Smooth muscle cell (in vitro differentiated cells): ENCODE measurements at regions not wholly inside any gene's neighbourhood (a gene's known extent, or its start where the extent isn't known, plus 50 kb on each side); places are given as distances from the start of the nearest gene placed in this dataset.

Experiments used
- DNase-seq: peaks from one replicate; lab custom pipeline; 2025; ENCODE audit not compliant: unreplicated experiment; lab: John Stamatoyannopoulos, UW
- H2AFZ ChIP-seq: fragments of 200-600 bp; sonication (generic); 2 replicates; pipeline ENCODE4 v1.6.0; 2016; ENCODE audit warnings: antibody characterized with exemption, low read depth, mild to moderate bottlenecking
- H3F3A ChIP-seq: fragments of 200-600 bp; sonication (generic); 2 replicates; pipeline ENCODE4 v1.6.0; 2017; ENCODE audit warnings: antibody characterized with exemption, low read depth
- H3K27ac ChIP-seq: fragments of 200-600 bp; sonication (generic); 2 replicates; pipeline ENCODE4 v1.5.1; 2016; ENCODE audit warnings: low read depth, mild to moderate bottlenecking
- H3K27me3 ChIP-seq: fragments of 200-600 bp; sonication (generic); 2 replicates; pipeline ENCODE4 v1.6.1; 2016; ENCODE audit warnings: low read depth, mild to moderate bottlenecking
- H3K36me3 ChIP-seq: fragments of 200-600 bp; sonication (generic); 2 replicates; pipeline ENCODE4 v1.5.1; 2016; ENCODE audit warnings: low read depth
- H3K4me1 ChIP-seq: fragments of 200-600 bp; sonication (generic); 2 replicates; pipeline ENCODE4 v1.5.1; 2016; ENCODE audit warnings: low read depth
- H3K4me2 ChIP-seq: fragments of 200-600 bp; sonication (generic); 2 replicates; pipeline ENCODE4 v1.6.0; 2016; ENCODE audit warnings: mild to moderate bottlenecking
- H3K4me3 ChIP-seq: fragments of 200-600 bp; sonication (generic); 2 replicates; pipeline ENCODE4 v1.5.1; 2016; ENCODE audit warnings: mild to moderate bottlenecking
- H3K79me2 ChIP-seq: fragments of 200-600 bp; sonication (generic); 2 replicates; pipeline ENCODE4 v1.6.0; 2016; ENCODE audit warnings: low read depth, mild to moderate bottlenecking
- H3K9ac ChIP-seq: fragments of 200-600 bp; sonication (generic); 2 replicates; pipeline ENCODE4 v1.6.0; 2016; ENCODE audit warnings: low read depth
- H3K9me3 ChIP-seq: fragments of 200-600 bp; sonication (generic); replicated peaks from 2 replicates; pipeline ENCODE4 v1.5.1; 2016; ENCODE audit warnings: low read depth
- H4K20me1 ChIP-seq: fragments of 200-600 bp; sonication (generic); 2 replicates; pipeline ENCODE4 v1.6.0; 2016; ENCODE audit warnings: low read depth
- whole genome bisulfite sequencing: methylation state at CpG from one replicate; pipeline ENCODE4 v1.1.7; 2016; ENCODE audit warnings: low lambda C conversion rate; 5-methylcytosine and 5-hydroxymethylcytosine counted together
- TF ChIP-seq, protein P1 (sequence below): fragments of 200-600 bp; sonication (generic); IDR thresholded peaks from 2 replicates; pipeline ENCODE4 v1.5.1; 2017; ENCODE audit warnings: borderline replicate concordance, mild to moderate bottlenecking, antibody characterized with exemption; ENCODE audit not compliant: insufficient read depth, poor library complexity, severe bottlenecking

GRCh38 chr11:26095340-26095739, 236.6 kb upstream of the ANO3 start:
- Histone ChIP-seq H3F3A (no peaks in the 10 kb centered on the region), H3K9me3 (no peaks in the 10 kb centered on the region), H3K4me2 (no peak overlapping the region), H3K79me2 (no peaks in the 10 kb centered on the region), H3K4me3 (no peak overlapping the region), H3K36me3 (no peaks in the 10 kb centered on the region), H3K27ac (no peak overlapping the region), H3K27me3 (no peaks in the 10 kb centered on the region), H2AFZ (no peak overlapping the region), H3K4me1 (peaks cover 4% of the 10 kb centered on the region), H3K9ac (no peak overlapping the region), H4K20me1 (no peaks in the 10 kb centered on the region)
- WGBS: 70% methylated on average over 5 of the region's 5 CpGs
- TF ChIP-seq, protein P1, sequence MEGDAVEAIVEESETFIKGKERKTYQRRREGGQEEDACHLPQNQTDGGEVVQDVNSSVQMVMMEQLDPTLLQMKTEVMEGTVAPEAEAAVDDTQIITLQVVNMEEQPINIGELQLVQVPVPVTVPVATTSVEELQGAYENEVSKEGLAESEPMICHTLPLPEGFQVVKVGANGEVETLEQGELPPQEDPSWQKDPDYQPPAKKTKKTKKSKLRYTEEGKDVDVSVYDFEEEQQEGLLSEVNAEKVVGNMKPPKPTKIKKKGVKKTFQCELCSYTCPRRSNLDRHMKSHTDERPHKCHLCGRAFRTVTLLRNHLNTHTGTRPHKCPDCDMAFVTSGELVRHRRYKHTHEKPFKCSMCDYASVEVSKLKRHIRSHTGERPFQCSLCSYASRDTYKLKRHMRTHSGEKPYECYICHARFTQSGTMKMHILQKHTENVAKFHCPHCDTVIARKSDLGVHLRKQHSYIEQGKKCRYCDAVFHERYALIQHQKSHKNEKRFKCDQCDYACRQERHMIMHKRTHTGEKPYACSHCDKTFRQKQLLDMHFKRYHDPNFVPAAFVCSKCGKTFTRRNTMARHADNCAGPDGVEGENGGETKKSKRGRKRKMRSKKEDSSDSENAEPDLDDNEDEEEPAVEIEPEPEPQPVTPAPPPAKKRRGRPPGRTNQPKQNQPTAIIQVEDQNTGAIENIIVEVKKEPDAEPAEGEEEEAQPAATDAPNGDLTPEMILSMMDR: no peak
- no peak for DNase-seq

DNA sequence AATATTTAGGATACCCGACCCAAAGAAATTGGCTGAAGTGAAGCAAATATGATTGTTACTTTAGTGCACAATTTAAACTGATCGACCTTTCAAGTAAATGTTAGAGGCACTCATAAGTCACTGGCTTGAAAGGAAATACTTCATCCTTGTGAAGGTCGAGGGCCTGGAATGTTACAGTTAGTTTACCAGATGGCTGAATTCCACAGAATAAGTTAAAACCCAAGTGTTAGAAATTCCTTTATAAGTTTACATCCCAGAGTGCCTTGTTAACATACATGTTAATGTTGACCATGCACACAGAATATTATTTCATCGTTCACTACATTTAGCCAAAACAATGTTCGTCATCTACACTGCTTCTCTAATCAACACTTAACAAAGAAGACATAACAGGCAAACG, 235.5 kb upstream of the ANO3 start:
- Histone ChIP-seq H3K36me3 (no peaks in the 10 kb centered on the region), H4K20me1 (no peaks in the 10 kb centered on the region), H3K79me2 (no peaks in the 10 kb centered on the region), H3K27ac (no peak overlapping the region), H3K4me1 (peaks cover 4% of the 10 kb centered on the region), H3K4me2 (no peak overlapping the region), H3F3A (no peaks in the 10 kb centered on the region), H3K27me3 (no peaks in the 10 kb centered on the region), H3K9ac (no peak overlapping the region), H2AFZ (no peak overlapping the region), H3K4me3 (no peak overlapping the region), H3K9me3 (no peaks in the 10 kb centered on the region)
- WGBS: 79% methylated on average over 6 of the region's 6 CpGs
- TF ChIP-seq, protein P1: no peak
- no peak for DNase-seq

DNA sequence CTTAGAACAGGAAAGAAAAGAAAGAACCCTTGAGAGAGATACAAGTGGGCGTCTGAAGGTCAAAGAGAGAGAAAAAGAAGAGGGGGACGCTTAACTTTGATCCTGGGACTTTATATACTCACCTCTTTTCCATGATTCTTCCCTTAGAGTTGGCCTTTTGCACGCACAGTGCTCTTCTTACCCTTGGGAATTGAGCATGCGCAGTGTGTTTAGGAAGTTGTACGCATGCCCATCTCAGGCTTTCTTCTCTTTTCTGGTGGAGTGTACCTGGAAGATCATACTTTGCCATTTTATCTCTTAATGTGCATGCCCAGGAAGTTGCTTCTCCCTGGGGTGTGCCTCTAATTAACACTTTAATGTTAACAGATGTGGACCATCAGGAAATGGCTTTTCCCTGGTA, 229.6 kb upstream of the ANO3 start:
- no peaks in the 10 kb centered on the region for H3K79me2 ChIP-seq
- H2AFZ ChIP-seq: no peak overlapping the region
- DNase-seq: no peak
- no peaks in the 10 kb centered on the region for H3K36me3 ChIP-seq
- no peak overlapping the region for H3K9ac ChIP-seq
- H3K9me3 ChIP-seq: no peaks in the 10 kb centered on the region
- TF ChIP-seq, protein P1: no peak
- no peaks in the 10 kb centered on the region for H4K20me1 ChIP-seq
- H3F3A ChIP-seq: no peaks in the 10 kb centered on the region
- H3K27me3 ChIP-seq: no peaks in the 10 kb centered on the region
- H3K4me3 ChIP-seq: no peak overlapping the region
- 94% methylated on average over 5 of the region's 5 CpGs for WGBS
- peaks cover 4% of the 10 kb centered on the region for H3K4me1 ChIP-seq
- H3K4me2 ChIP-seq: no peak overlapping the region
- H3K27ac ChIP-seq: no peak overlapping the region

GRCh38 chr11:26105762-26106423, 226.0 kb upstream of the ANO3 start:
- Histone ChIP-seq H3K27ac (no peak overlapping the region), H3F3A (no peaks in the 10 kb centered on the region), H3K4me1 (no peaks in the 10 kb centered on the region), H3K9me3 (no peaks in the 10 kb centered on the region), H3K9ac (no peak overlapping the region), H4K20me1 (no peaks in the 10 kb centered on the region), H3K36me3 (no peaks in the 10 kb centered on the region), H3K27me3 (no peaks in the 10 kb centered on the region), H3K4me2 (no peak overlapping the region), H2AFZ (no peak overlapping the region), H3K4me3 (no peak overlapping the region), H3K79me2 (no peaks in the 10 kb centered on the region)
- no peak for DNase-seq
- WGBS: 88% methylated on average over 4 of the region's 4 CpGs
- TF ChIP-seq, protein P1: no peak
